Muscle layer of duodenum (tissue), 2 donors: ENCODE measurements at regions not wholly inside any gene's neighbourhood (a gene's known extent, or its start where the extent isn't known, plus 50 kb on each side); places are given as distances from the start of the nearest gene placed in this dataset.

Experiments
- H3K27ac ChIP-seq: one replicate; pipeline ENCODE4 v1.7.0; 2013; ENCODE audit warnings: mild to moderate bottlenecking, low read length
- H3K27me3 ChIP-seq: one replicate; pipeline ENCODE4 v1.7.0; 2013; ENCODE audit warnings: low read depth, mild to moderate bottlenecking, control low read depth, low read length
- H3K36me3 ChIP-seq, 2 donors: one replicate each; pipeline ENCODE4 v1.7.0; 2013; ENCODE audit warnings: low read length in 2 of 2, control low read depth in 1 of 2, mild to moderate bottlenecking in 1 of 2; ENCODE audit not compliant: insufficient read depth in 2 of 2, control insufficient read depth in 1 of 2
- H3K4me1 ChIP-seq, 2 donors: one replicate each; pipeline ENCODE4 v1.7.0; 2013; ENCODE audit warnings: low read length in 2 of 2, mild to moderate bottlenecking in 2 of 2, control low read depth in 1 of 2, moderate library complexity in 1 of 2; ENCODE audit not compliant: insufficient read depth in 2 of 2, control insufficient read depth in 1 of 2
- H3K4me3 ChIP-seq, 2 donors: one replicate each; pipeline ENCODE4 v1.7.0; 2013; ENCODE audit warnings: low read length in 2 of 2, low read depth in 1 of 2, mild to moderate bottlenecking in 1 of 2
- H3K9me3 ChIP-seq, 2 donors: one replicate each; pipeline ENCODE4 v1.7.0; 2013; ENCODE audit warnings: low read length in 2 of 2, control low read depth in 1 of 2, mild to moderate bottlenecking in 1 of 2; ENCODE audit not compliant: control insufficient read depth in 1 of 2
- donor health status: healthy.

- no peak overlapping the region for H3K27ac ChIP-seq
- no peaks in the 10 kb centered on the region for H3K27me3 ChIP-seq
- H3K4me3 ChIP-seq, result no peak overlapping the region
- no peaks in the 10 kb centered on the region for H3K36me3 ChIP-seq
- H3K9me3 ChIP-seq, result no peaks in the 10 kb centered on the region
- no peaks in the 10 kb centered on the region for H3K4me1 ChIP-seq
These were observed 151.5 kb upstream of the CELF4 start for GRCh38 chr18:37717098-37717497.

GRCh38 chr18:37716106-37716735, 150.6 kb upstream of the CELF4 start:
- no peaks in the 10 kb centered on the region for H3K27me3 ChIP-seq
- H3K4me1 ChIP-seq, result no peaks in the 10 kb centered on the region
- H3K4me3 ChIP-seq, result no peak overlapping the region
- no peaks in the 10 kb centered on the region for H3K36me3 ChIP-seq
- H3K27ac ChIP-seq, result no peak overlapping the region
- H3K9me3 ChIP-seq, result no peaks in the 10 kb centered on the region

- no peaks in the 10 kb centered on the region for H3K36me3 ChIP-seq
- no peaks in the 10 kb centered on the region for H3K27me3 ChIP-seq
- no peak overlapping the region for H3K27ac ChIP-seq
- H3K4me3 ChIP-seq, result no peak overlapping the region
- H3K9me3 ChIP-seq, result no peaks in the 10 kb centered on the region
- no peaks in the 10 kb centered on the region for H3K4me1 ChIP-seq
These were observed 149.1 kb upstream of the CELF4 start for GRCh38 chr18:37714691-37715090.

- no peaks in the 10 kb centered on the region for H3K9me3 ChIP-seq
- no peaks in the 10 kb centered on the region for H3K36me3 ChIP-seq
- H3K4me1 ChIP-seq, result no peaks in the 10 kb centered on the region
- no peak overlapping the region for H3K4me3 ChIP-seq
- H3K27ac ChIP-seq, result no peak overlapping the region
- no peaks in the 10 kb centered on the region for H3K27me3 ChIP-seq
These were observed 147.2 kb upstream of the CELF4 start for GRCh38 chr18:37712776-37713175.

- no peaks in the 10 kb centered on the region for H3K9me3 ChIP-seq
- no peaks in the 10 kb centered on the region for H3K27me3 ChIP-seq
These were observed 146.3 kb upstream of the CELF4 start for GRCh38 chr18:37711766-37712505.

GRCh38 chr18:37710726-37711125, 145.1 kb upstream of the CELF4 start:
- H3K36me3 ChIP-seq, result no peaks in the 10 kb centered on the region

More at GRCh38 chr18:37711766-37712505, 146.3 kb upstream of the CELF4 start:
- Histone ChIP-seq H3K27ac (no peak overlapping the region), H3K4me3 (no peak overlapping the region), H3K4me1 (no peaks in the 10 kb centered on the region), H3K36me3 (no peaks in the 10 kb centered on the region)

GRCh38 chr18:37709740-37710139, 144.1 kb upstream of the CELF4 start:
- Histone ChIP-seq H3K9me3 (no peaks in the 10 kb centered on the region), H3K4me1 (no peaks in the 10 kb centered on the region), H3K4me3 (no peak overlapping the region), H3K27me3 (no peaks in the 10 kb centered on the region), H3K27ac (no peak overlapping the region), H3K36me3 (no peaks in the 10 kb centered on the region)

More at GRCh38 chr18:37710726-37711125, 145.1 kb upstream of the CELF4 start:
- Histone ChIP-seq H3K27me3 (no peaks in the 10 kb centered on the region), H3K9me3 (no peaks in the 10 kb centered on the region), H3K4me3 (no peak overlapping the region), H3K27ac (no peak overlapping the region), H3K4me1 (no peaks in the 10 kb centered on the region)

- Histone ChIP-seq H3K4me1 (no peaks in the 10 kb centered on the region), H3K27ac (no peak overlapping the region), H3K27me3 (no peaks in the 10 kb centered on the region), H3K9me3 (no peaks in the 10 kb centered on the region), H3K36me3 (no peaks in the 10 kb centered on the region), H3K4me3 (no peak overlapping the region)
These were observed 139.4 kb upstream of the CELF4 start for GRCh38 chr18:37705016-37705415.

GRCh38 chr18:37702841-37703240, 137.2 kb upstream of the CELF4 start:
- Histone ChIP-seq H3K9me3 (no peaks in the 10 kb centered on the region), H3K4me3 (no peak overlapping the region), H3K4me1 (no peaks in the 10 kb centered on the region), H3K27ac (no peak overlapping the region), H3K36me3 (no peaks in the 10 kb centered on the region), H3K27me3 (no peaks in the 10 kb centered on the region)

GRCh38 chr18:37701967-37702366, 136.4 kb upstream of the CELF4 start:
- Histone ChIP-seq H3K4me3 (no peak overlapping the region), H3K27ac (no peak overlapping the region), H3K9me3 (no peaks in the 10 kb centered on the region), H3K36me3 (no peaks in the 10 kb centered on the region), H3K27me3 (no peaks in the 10 kb centered on the region), H3K4me1 (no peaks in the 10 kb centered on the region)

GRCh38 chr18:37698508-37699040, 133.0 kb upstream of the CELF4 start:
- Histone ChIP-seq H3K4me1 (no peaks in the 10 kb centered on the region), H3K27me3 (no peaks in the 10 kb centered on the region), H3K27ac (no peak overlapping the region), H3K4me3 (no peak overlapping the region), H3K36me3 (no peaks in the 10 kb centered on the region), H3K9me3 (no peaks in the 10 kb centered on the region)
